HEK293 (cell line): ENCODE measurements at regions not wholly inside any gene's neighbourhood (a gene's known extent, or its start where the extent isn't known, plus 50 kb on each side); places are given as distances from the start of the nearest gene placed in this dataset.

Source experiments
- ATF2 ChIP-seq: fragments of 450-650 bp; formaldehyde crosslinking; IDR thresholded peaks from 2 replicates; pipeline ENCODE4 v1.5.1; 2016; ENCODE audit warnings: missing biosample characterization, missing genetic modification characterization, low read depth
- CTCF ChIP-seq: fragments of 450-650 bp; formaldehyde crosslinking; IDR thresholded peaks from 2 replicates; pipeline ENCODE4 v1.5.1; 2016; ENCODE audit warnings: missing biosample characterization, missing genetic modification characterization
- KLF16 ChIP-seq: fragments of 450-650 bp; formaldehyde crosslinking; IDR thresholded peaks from 2 replicates; pipeline ENCODE4 v1.5.1; 2017; ENCODE audit warnings: missing biosample characterization, missing genetic modification characterization
- MYNN ChIP-seq: fragments of 450-650 bp; formaldehyde crosslinking; IDR thresholded peaks from 2 replicates; pipeline ENCODE4 v1.5.1; 2016; ENCODE audit warnings: missing biosample characterization, missing genetic modification characterization, borderline replicate concordance
- REST ChIP-seq: fragments of 450-650 bp; formaldehyde crosslinking; IDR thresholded peaks from 2 replicates; pipeline ENCODE4 v1.5.1; 2016; ENCODE audit warnings: missing biosample characterization, missing genetic modification characterization
- YY1 ChIP-seq: fragments of 450-650 bp; formaldehyde crosslinking; IDR thresholded peaks from 2 replicates; pipeline ENCODE4 v1.5.1; 2018; ENCODE audit warnings: missing biosample characterization, missing genetic modification characterization
- ZBTB26 ChIP-seq: fragments of 450-650 bp; formaldehyde crosslinking; optimal IDR thresholded peaks from 2 replicates; pipeline ENCODE3; 2016; ENCODE audit warnings: missing biosample characterization, mild to moderate bottlenecking, missing genetic modification characterization
- ZNF140 ChIP-seq: fragments of 450-650 bp; formaldehyde crosslinking; IDR thresholded peaks from 2 replicates; pipeline ENCODE4 v1.5.1; 2016; ENCODE audit warnings: missing biosample characterization, missing genetic modification characterization
- ZNF16 ChIP-seq: fragments of 450-650 bp; formaldehyde crosslinking; IDR thresholded peaks from 2 replicates; pipeline ENCODE4 v1.5.1; 2016; ENCODE audit warnings: low read depth, missing biosample characterization, missing genetic modification characterization
- ZNF501 ChIP-seq: fragments of 450-650 bp; formaldehyde crosslinking; IDR thresholded peaks from 2 replicates; pipeline ENCODE4 v1.5.1; 2016; ENCODE audit warnings: missing biosample characterization, missing genetic modification characterization
- ZNF600 ChIP-seq: fragments of 450-650 bp; formaldehyde crosslinking; IDR thresholded peaks from 2 replicates; pipeline ENCODE4 v1.5.1; 2016; ENCODE audit warnings: missing biosample characterization, missing genetic modification characterization
- ZNF707 ChIP-seq: fragments of 450-650 bp; formaldehyde crosslinking; IDR thresholded peaks from 2 replicates; pipeline ENCODE4 v1.5.1; 2016; ENCODE audit warnings: missing biosample characterization, missing genetic modification characterization

- TF ChIP-seq YY1 (tag by site-specific recombination) (no peak), ZNF16 (tag by site-specific recombination) (no peak), REST (tag by site-specific recombination) (no peak), ZNF707 (tag by site-specific recombination) (no peak), MYNN (tag by site-specific recombination) (no peak), ZNF140 (tag by site-specific recombination) (no peak), CTCF (no peak), KLF16 (tag by site-specific recombination) (no peak), ZNF600 (tag by site-specific recombination) (no peak), ZNF501 (tag by site-specific recombination) (no peak), ZBTB26 (tag by site-specific recombination) (no peak), ATF2 (no peak)
Observed at GRCh38 chr7:90007001-90007654, 147.1 kb upstream of the STEAP1 start.
